ENCODE measurements at regions not wholly inside any gene's neighbourhood (a gene's known extent, or its start where the extent isn't known, plus 50 kb on each side); places are given as distances from the start of the nearest gene placed in this dataset.

DNA sequence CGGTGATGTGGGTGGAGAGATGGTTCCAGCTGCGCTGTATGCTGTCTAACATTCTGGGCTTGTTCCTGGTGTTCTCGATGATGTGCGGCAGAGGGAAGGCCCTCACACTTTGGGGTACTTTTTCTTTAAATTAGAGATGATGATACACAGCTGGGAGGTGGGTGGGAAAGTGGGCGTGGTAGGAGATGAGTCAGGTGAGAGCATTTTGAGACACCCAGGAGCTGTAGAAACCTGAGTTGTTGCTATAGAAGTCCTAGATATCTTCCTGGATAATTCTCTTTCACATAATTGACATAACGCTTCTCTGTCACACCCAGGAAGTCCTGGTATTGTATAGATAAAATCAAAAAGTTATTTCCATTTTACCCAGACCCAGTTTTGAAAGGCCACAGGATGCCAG is 103.8 kb upstream of the ALKAL2 start:
- Histone ChIP-seq H3K4me2 (ENCODE audit: insufficient read depth in 1 of 2, low read depth in 2 of 2, low read length in 2 of 2) (no peak overlapping the region), H2BK120ac (replicated peaks; ENCODE audit: low read depth, low read length) (no peak overlapping the region), H3K4me1 (replicated peaks in 1 of 4; ENCODE audit: control insufficient read depth in 3 of 4, insufficient read depth in 4 of 4, low read length in 3 of 4) (no peaks in the 10 kb centered on the region; a peak in 1 of 7 replicates), H3K14ac (ENCODE audit: insufficient read length) (no peak overlapping the region), H2BK12ac (ENCODE audit: low read depth, low read length) (no peak overlapping the region), H2BK15ac (ENCODE audit: low read length) (no peak overlapping the region), H3K79me2 (ENCODE audit: control insufficient read depth in 1 of 2, insufficient read depth in 2 of 2, low read length in 2 of 2) (no peaks in the 10 kb centered on the region), H3K9ac (replicated peaks in 1 of 4; ENCODE audit: extremely low read depth in 1 of 4, low read depth in 3 of 4, low read length in 3 of 4) (no peak overlapping the region), H3K36me3 (ENCODE audit: control insufficient read depth in 2 of 4, insufficient read depth in 4 of 4, low read length in 3 of 4) (no peaks in the 10 kb centered on the region), H3K27me3 (replicated peaks in 1 of 4; ENCODE audit: control insufficient read depth in 3 of 4, extremely low read depth in 1 of 4, insufficient read depth in 3 of 4, low read length in 3 of 4) (no peaks in the 10 kb centered on the region), H4K91ac (replicated peaks; ENCODE audit: insufficient read length, low read length) (no peak overlapping the region), H3K56ac (replicated peaks; ENCODE audit: insufficient read length, low read depth, low read length) (no peak overlapping the region), H2AFZ (ENCODE audit: low read length) (no peak overlapping the region), H2BK20ac (ENCODE audit: low read length) (no peak overlapping the region), H2AK5ac (ENCODE audit: low read depth, low read length) (no peak overlapping the region), H3K23me2 (ENCODE audit: low read depth, low read length) (no peaks in the 10 kb centered on the region), H3K18ac (ENCODE audit: extremely low read depth, low read length) (no peak overlapping the region), H3K4me3 (ENCODE audit: extremely low read depth in 1 of 4, insufficient read depth in 2 of 4, low read depth in 3 of 4, low read length in 4 of 4) (no peak overlapping the region), H4K8ac (ENCODE audit: extremely low read depth, insufficient read depth, low read length) (no peak overlapping the region), H3K79me1 (ENCODE audit: low read depth, low read length) (no peaks in the 10 kb centered on the region), H3K27ac (ENCODE audit: low read depth, low read length) (no peak overlapping the region), H3K23ac (ENCODE audit: insufficient read length) (no peak overlapping the region), H3K9me3 (ENCODE audit: insufficient read depth in 2 of 2, low read depth in 1 of 2, low read length in 1 of 2) (0 out of 4 replicates have a peak, but pooled peaks cover 0 to 3% of the 10 kb centered on the region in 2 experiments), H4K5ac (ENCODE audit: insufficient read length, low read depth, low read length) (no peak overlapping the region), H4K20me1 (replicated peaks in 1 of 2; ENCODE audit: control insufficient read depth in 1 of 2, insufficient read depth in 2 of 2, low read length in 2 of 2) (no peaks in the 10 kb centered on the region), H2BK5ac (ENCODE audit: low read depth, low read length) (no peak overlapping the region), H3K4ac (replicated peaks; ENCODE audit: insufficient read length, low read depth, low read length) (no peak overlapping the region)
- FAIRE-seq = no peak
- 79% methylated on average over 6 of the region's 6 CpGs; no CpG with 5 or more reads in 1 of the 2 experiments for WGBS, 2 experiments (ENCODE audit: extremely low coverage in 1 of 2, insufficient coverage in 1 of 2, insufficient read length in 1 of 2, insufficient replicate concordance in 2 of 2, low coverage in 1 of 2, low lambda C conversion rate in 2 of 2, missing lambda C conversion rate in 1 of 2)
- CTCF ChIA-PET (ENCODE audit: partially characterized antibody) = interaction anchor here (1.0 to 1.4 kb wide), 3 partner anchors 9 to 59 kb away, joined by 4 to 5 read pairs (median 5); no protein-coding TSS in a partner anchor
- POLR2A ChIA-PET (ENCODE audit: partially characterized antibody) = no interaction called here
- DNase-seq (ENCODE audit: low read depth in 1 of 2, low spot score in 2 of 2) = no peak
- TF ChIP-seq GABPA (IDR thresholded peaks at IDR 0.05; ENCODE audit: borderline replicate concordance, insufficient read depth, low read length) (no peak), SIX5 (IDR thresholded peaks at IDR 0.05; ENCODE audit: low read depth, low read length) (no peak), GTF2F1 (IDR thresholded peaks at IDR 0.05; ENCODE audit: borderline replicate concordance, low read depth, low read length) (no peak), TEAD4 (IDR thresholded peaks at IDR 0.05; ENCODE audit: low read depth, low read length) (no peak), BACH1 (IDR thresholded peaks at IDR 0.05; ENCODE audit: low read length) (no peak), CTBP2 (IDR thresholded peaks at IDR 0.05; ENCODE audit: borderline replicate concordance, insufficient read depth, insufficient read length, low read length) (no peak), BRCA1 (IDR thresholded peaks at IDR 0.05; ENCODE audit: low read depth, low read length) (no peak), FOSL1 (IDR thresholded peaks at IDR 0.05; ENCODE audit: insufficient read depth, low read depth, low read length) (no peak), RFX5 (IDR thresholded peaks at IDR 0.05; ENCODE audit: borderline replicate concordance, low read depth, low read length) (no peak), HDAC2 (IDR thresholded peaks at IDR 0.05; ENCODE audit: borderline replicate concordance in 1 of 2, low read depth in 2 of 2, low read length in 2 of 2) (no peak), PHF8 (conservative IDR thresholded peaks at IDR 0.05; ENCODE audit: low read depth, low read length) (no peak)
- TF ChIP-seq, protein P1, sequence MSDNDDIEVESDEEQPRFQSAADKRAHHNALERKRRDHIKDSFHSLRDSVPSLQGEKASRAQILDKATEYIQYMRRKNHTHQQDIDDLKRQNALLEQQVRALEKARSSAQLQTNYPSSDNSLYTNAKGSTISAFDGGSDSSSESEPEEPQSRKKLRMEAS (IDR thresholded peaks at IDR 0.05) = no peak
- TF ChIP-seq, protein P2, sequence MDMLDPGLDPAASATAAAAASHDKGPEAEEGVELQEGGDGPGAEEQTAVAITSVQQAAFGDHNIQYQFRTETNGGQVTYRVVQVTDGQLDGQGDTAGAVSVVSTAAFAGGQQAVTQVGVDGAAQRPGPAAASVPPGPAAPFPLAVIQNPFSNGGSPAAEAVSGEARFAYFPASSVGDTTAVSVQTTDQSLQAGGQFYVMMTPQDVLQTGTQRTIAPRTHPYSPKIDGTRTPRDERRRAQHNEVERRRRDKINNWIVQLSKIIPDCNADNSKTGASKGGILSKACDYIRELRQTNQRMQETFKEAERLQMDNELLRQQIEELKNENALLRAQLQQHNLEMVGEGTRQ (IDR thresholded peaks at IDR 0.05; ENCODE audit: low read length) = no peak
